ENCODE measurements at regions not wholly inside any gene's neighbourhood (a gene's known extent, or its start where the extent isn't known, plus 50 kb on each side); places are given as distances from the start of the nearest gene placed in this dataset.

GRCh38 chr3:174356596-174356995, 502.5 kb upstream of the NAALADL2 start:
- TF ChIP-seq CTCF (IDR thresholded peaks at IDR 0.05) (no peak), POLR2A (IDR thresholded peaks at IDR 0.05) (no peak)

Data from body of pancreas (tissue), 4 donors.